ENCODE measurements at regions not wholly inside any gene's neighbourhood (a gene's known extent, or its start where the extent isn't known, plus 50 kb on each side); places are given as distances from the start of the nearest gene placed in this dataset.

DNA sequence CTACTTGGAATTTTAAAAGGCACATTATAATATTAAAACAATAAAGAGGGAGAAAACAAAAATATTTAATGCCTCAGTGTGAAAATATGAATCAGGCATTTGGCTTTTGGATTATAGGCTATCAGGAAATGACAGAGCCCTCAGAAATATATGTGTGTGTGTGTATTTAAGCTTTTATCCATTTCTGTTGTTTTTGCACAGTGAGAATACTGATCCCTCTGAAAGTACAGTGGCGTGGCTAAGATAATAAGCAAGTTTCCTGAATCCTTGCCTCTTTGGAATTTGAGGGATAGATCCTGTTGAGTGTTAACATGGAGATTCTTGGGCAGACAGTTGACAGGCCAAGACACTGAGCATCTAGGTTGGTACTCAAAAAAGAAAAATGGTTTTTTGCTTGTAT, 234.8 kb upstream of the ZBTB20 start:
- POLR2A ChIA-PET, result no interaction called here
- intact Hi-C loops (cut with micrococcal nuclease; ENCODE audit: unreplicated experiment), result no loop called here
- RAD21 ChIA-PET (ENCODE audit: unreplicated experiment), result no interaction called here

DNA sequence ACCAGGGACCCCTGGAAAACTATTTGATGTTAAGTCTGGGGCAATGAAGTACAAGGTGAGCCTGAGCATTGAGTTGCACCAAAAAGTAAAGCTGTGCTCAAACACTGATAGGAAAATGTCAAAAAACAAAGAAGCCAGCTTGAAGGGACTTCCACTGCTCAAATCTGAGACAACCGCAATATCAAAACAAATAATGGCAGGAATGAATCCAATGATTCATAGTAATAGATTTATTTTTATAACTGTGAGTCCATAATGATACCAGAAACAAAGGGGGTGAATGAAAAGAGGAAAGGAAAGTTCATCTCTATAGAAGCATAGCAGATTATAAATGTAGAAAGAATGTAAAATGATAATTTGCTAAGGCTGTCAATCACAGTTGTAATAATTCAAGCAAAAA, 237.3 kb upstream of the ZBTB20 start:
- ATAC-seq, result no peak
- DNase-seq (ENCODE audit: low read depth, low spot score), result no peak
- H3K4me2 ChIP-seq (ENCODE audit: control insufficient read depth, insufficient read depth), result no peak overlapping the region
- H3K9me3 ChIP-seq (replicated peaks; ENCODE audit: control insufficient read depth, insufficient read depth, low read length), result no peaks in the 10 kb centered on the region
- FAIRE-seq, result no peak
- no peak overlapping the region for H3K4me3 ChIP-seq
- H3K27ac ChIP-seq (ENCODE audit: control insufficient read depth, insufficient read depth), result no peak overlapping the region
- in situ Hi-C loops (cut with MboI), result no loop called here
- BruUV-seq (replicated peaks), result no TSS peak
- RAD21 ChIA-PET (ENCODE audit: unreplicated experiment), result no interaction called here
- no peaks in the 10 kb centered on the region for H4K20me1 ChIP-seq (ENCODE audit: control insufficient read depth, insufficient read depth)
- POLR2A ChIA-PET, result no interaction called here
- no peaks in the 10 kb centered on the region; a peak in 1 of 4 replicates for H3K27me3 ChIP-seq (replicated peaks in 1 of 2; ENCODE audit: control insufficient read depth in 2 of 2, insufficient read depth in 2 of 2, low read length in 1 of 2)
- SMC1A ChIA-PET (ENCODE audit: uncharacterized antibody, unreplicated experiment), result no interaction called here
- H2AFZ ChIP-seq (ENCODE audit: control insufficient read depth, low read depth, low read length), result no peak overlapping the region
- TF ChIP-seq YBX1 (IDR thresholded peaks at IDR 0.05), result no peak
- H3K79me2 ChIP-seq (ENCODE audit: control insufficient read depth, insufficient read depth, low read length), result no peaks in the 10 kb centered on the region
- 100% methylated on average over 1 of the region's 1 CpG for WGBS (ENCODE audit: insufficient coverage, insufficient replicate concordance, low lambda C conversion rate, missing lambda C conversion rate)
- no peaks in the 10 kb centered on the region for H3K36me3 ChIP-seq (ENCODE audit: control insufficient read depth in 2 of 2, insufficient read depth in 2 of 2, low read length in 1 of 2)
- CTCF ChIA-PET, result interaction anchor here (0.7 kb wide), 1 partner anchor 712 kb away, joined by 4 read pairs; no protein-coding TSS in a partner anchor
- intact Hi-C loops (cut with micrococcal nuclease; ENCODE audit: unreplicated experiment), result no loop called here
- H3K9ac ChIP-seq (ENCODE audit: control insufficient read depth, insufficient read depth, low read length), result no peak overlapping the region
- H3K4me1 ChIP-seq (ENCODE audit: control insufficient read depth, insufficient read depth, low read length), result no peaks in the 10 kb centered on the region

More for the DNA sequence above, 234.8 kb upstream of the ZBTB20 start:
- in situ Hi-C loops (cut with MboI), result no loop called here
- SMC1A ChIA-PET (ENCODE audit: uncharacterized antibody, unreplicated experiment), result interaction anchor here (1.2 kb wide), 1 partner anchor 20 kb away, joined by 3 read pairs; no protein-coding TSS in a partner anchor
- Histone ChIP-seq H3K27me3 (replicated peaks in 1 of 2; ENCODE audit: control insufficient read depth in 2 of 2, insufficient read depth in 2 of 2, low read length in 1 of 2) (no peaks in the 10 kb centered on the region; a peak in 1 of 4 replicates), H4K20me1 (ENCODE audit: control insufficient read depth, insufficient read depth) (no peaks in the 10 kb centered on the region), H3K79me2 (ENCODE audit: control insufficient read depth, insufficient read depth, low read length) (no peaks in the 10 kb centered on the region), H3K9me3 (replicated peaks; ENCODE audit: control insufficient read depth, insufficient read depth, low read length) (no peaks in the 10 kb centered on the region), H3K4me1 (ENCODE audit: control insufficient read depth, insufficient read depth, low read length) (no peaks in the 10 kb centered on the region), H2AFZ (ENCODE audit: control insufficient read depth, low read depth, low read length) (no peak overlapping the region), H3K4me2 (ENCODE audit: control insufficient read depth, insufficient read depth) (no peak overlapping the region), H3K27ac (ENCODE audit: control insufficient read depth, insufficient read depth) (no peak overlapping the region), H3K9ac (ENCODE audit: control insufficient read depth, insufficient read depth, low read length) (no peak overlapping the region), H3K4me3 (no peak overlapping the region), H3K36me3 (ENCODE audit: control insufficient read depth in 2 of 2, insufficient read depth in 2 of 2, low read length in 1 of 2) (no peaks in the 10 kb centered on the region)
- no peak for DNase-seq (ENCODE audit: low read depth, low spot score)
- CTCF ChIA-PET, result no interaction called here
- no peak for ATAC-seq
- no peak for FAIRE-seq
- 0% methylated on average over 1 of the region's 1 CpG for WGBS (ENCODE audit: insufficient coverage, insufficient replicate concordance, low lambda C conversion rate, missing lambda C conversion rate)
- no TSS peak for BruUV-seq (replicated peaks)
- TF ChIP-seq, protein P1, sequence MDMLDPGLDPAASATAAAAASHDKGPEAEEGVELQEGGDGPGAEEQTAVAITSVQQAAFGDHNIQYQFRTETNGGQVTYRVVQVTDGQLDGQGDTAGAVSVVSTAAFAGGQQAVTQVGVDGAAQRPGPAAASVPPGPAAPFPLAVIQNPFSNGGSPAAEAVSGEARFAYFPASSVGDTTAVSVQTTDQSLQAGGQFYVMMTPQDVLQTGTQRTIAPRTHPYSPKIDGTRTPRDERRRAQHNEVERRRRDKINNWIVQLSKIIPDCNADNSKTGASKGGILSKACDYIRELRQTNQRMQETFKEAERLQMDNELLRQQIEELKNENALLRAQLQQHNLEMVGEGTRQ (IDR thresholded peaks at IDR 0.05; ENCODE audit: borderline replicate concordance, low read depth, low read length), result no peak
- TF ChIP-seq SIX5 (IDR thresholded peaks at IDR 0.05; ENCODE audit: low read depth, low read length, severe bottlenecking), result no peak
- TF ChIP-seq HDAC2 (IDR thresholded peaks at IDR 0.05), result no peak
- no peak for TF ChIP-seq ZSCAN29 (IDR thresholded peaks at IDR 0.05)
- no peak for TF ChIP-seq TBL1XR1 (IDR thresholded peaks at IDR 0.05; ENCODE audit: low read depth, low read length)
